ENCODE measurements at regions not wholly inside any gene's neighbourhood (a gene's known extent, or its start where the extent isn't known, plus 50 kb on each side); places are given as distances from the start of the nearest gene placed in this dataset.

DNA sequence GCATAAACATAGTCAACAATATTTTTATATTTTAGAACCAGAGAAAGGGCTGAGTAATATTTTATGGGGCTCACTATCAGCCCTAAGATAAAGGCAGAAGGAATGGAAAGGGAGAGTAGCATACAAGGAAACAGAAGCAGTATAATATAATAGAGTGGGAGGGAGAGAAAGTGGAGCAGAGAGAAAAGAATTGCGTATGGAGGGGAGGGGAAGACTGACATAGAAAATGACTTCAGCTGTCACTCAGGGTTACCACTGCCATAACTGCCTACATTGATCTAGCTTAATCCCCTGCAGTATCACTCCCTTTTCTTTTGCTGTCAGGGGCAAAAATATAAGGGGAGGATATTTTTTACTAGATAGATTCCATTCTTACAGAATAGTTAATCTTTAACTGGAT is 1133.5 kb upstream of the MAP3K7 start:
- no peak overlapping the region for H3K4me3 ChIP-seq (ENCODE audit: low read depth, low read length)
- intact Hi-C loops (cut with micrococcal nuclease; ENCODE audit: unreplicated experiment) = no loop called here
- H3K9me3 Mint-ChIP-seq (ENCODE audit: unreplicated experiment) = no peaks in the 10 kb centered on the region
- BruUV-seq (replicated peaks) = no TSS peak
- H3K4me1 Mint-ChIP-seq (ENCODE audit: low read depth, unreplicated experiment) = no peaks in the 10 kb centered on the region
- H3K36me3 ChIP-seq (ENCODE audit: control insufficient read depth, insufficient read depth, low read length) = no peaks in the 10 kb centered on the region
- H3K4me1 ChIP-seq = no peaks in the 10 kb centered on the region
- TF ChIP-seq, protein P1, sequence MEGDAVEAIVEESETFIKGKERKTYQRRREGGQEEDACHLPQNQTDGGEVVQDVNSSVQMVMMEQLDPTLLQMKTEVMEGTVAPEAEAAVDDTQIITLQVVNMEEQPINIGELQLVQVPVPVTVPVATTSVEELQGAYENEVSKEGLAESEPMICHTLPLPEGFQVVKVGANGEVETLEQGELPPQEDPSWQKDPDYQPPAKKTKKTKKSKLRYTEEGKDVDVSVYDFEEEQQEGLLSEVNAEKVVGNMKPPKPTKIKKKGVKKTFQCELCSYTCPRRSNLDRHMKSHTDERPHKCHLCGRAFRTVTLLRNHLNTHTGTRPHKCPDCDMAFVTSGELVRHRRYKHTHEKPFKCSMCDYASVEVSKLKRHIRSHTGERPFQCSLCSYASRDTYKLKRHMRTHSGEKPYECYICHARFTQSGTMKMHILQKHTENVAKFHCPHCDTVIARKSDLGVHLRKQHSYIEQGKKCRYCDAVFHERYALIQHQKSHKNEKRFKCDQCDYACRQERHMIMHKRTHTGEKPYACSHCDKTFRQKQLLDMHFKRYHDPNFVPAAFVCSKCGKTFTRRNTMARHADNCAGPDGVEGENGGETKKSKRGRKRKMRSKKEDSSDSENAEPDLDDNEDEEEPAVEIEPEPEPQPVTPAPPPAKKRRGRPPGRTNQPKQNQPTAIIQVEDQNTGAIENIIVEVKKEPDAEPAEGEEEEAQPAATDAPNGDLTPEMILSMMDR (IDR thresholded peaks at IDR 0.05; ENCODE audit: insufficient read depth in 1 of 2, low read depth in 1 of 2, low read length in 1 of 2, severe bottlenecking in 1 of 2, unreplicated experiment in 1 of 2) = no peak
- no peak for DNase-seq
- no peak overlapping the region for H3K27ac Mint-ChIP-seq (ENCODE audit: unreplicated experiment)
- no peaks in the 10 kb centered on the region for H3K36me3 Mint-ChIP-seq (ENCODE audit: insufficient read depth, unreplicated experiment)
- H3K27me3 ChIP-seq (replicated peaks; ENCODE audit: control insufficient read depth, insufficient read depth, low read length) = no peaks in the 10 kb centered on the region
- no peak overlapping the region for H3K4me3 Mint-ChIP-seq (ENCODE audit: unreplicated experiment)
- ChIA-PET POLR2A (no interaction called here), CTCF (no interaction called here)
- H3K27me3 Mint-ChIP-seq (ENCODE audit: insufficient read depth, unreplicated experiment) = no peaks in the 10 kb centered on the region
- H3K9me3 ChIP-seq = no peaks in the 10 kb centered on the region

DNA sequence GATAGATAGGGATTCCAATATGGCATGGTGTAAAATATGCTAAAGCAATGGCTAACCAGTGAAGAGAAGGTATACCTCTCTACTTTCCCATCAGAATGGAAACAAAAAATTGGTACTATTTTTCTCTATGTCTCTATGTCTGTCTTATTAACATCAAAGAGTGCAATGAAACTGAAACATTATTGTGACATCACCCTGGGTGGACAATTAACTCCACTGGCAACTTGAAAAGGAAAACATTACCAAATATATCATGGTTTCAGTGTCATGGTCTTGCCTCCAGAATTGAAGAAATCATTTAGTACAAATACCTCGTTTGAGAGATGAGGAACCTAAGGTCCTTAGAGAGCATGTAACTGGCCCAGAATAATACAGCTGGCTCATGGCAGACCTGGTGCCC is 1132.5 kb upstream of the MAP3K7 start:
- Histone ChIP-seq H3K9me3 (no peaks in the 10 kb centered on the region), H3K4me3 (ENCODE audit: low read depth, low read length) (no peak overlapping the region), H3K36me3 (ENCODE audit: control insufficient read depth, insufficient read depth, low read length) (no peaks in the 10 kb centered on the region), H3K27me3 (replicated peaks; ENCODE audit: control insufficient read depth, insufficient read depth, low read length) (no peaks in the 10 kb centered on the region), H3K4me1 (no peaks in the 10 kb centered on the region)
- TF ChIP-seq, protein P1 (IDR thresholded peaks at IDR 0.05; ENCODE audit: insufficient read depth in 1 of 2, low read depth in 1 of 2, low read length in 1 of 2, severe bottlenecking in 1 of 2, unreplicated experiment in 1 of 2) = no peak
- no peaks in the 10 kb centered on the region for H3K36me3 Mint-ChIP-seq (ENCODE audit: insufficient read depth, unreplicated experiment)
- ChIA-PET POLR2A (no interaction called here), CTCF (no interaction called here)
- intact Hi-C loops (cut with micrococcal nuclease; ENCODE audit: unreplicated experiment) = no loop called here
- H3K4me3 Mint-ChIP-seq (ENCODE audit: unreplicated experiment) = no peak overlapping the region
- no TSS peak for BruUV-seq (replicated peaks)
- H3K9me3 Mint-ChIP-seq (ENCODE audit: unreplicated experiment) = no peaks in the 10 kb centered on the region
- no peaks in the 10 kb centered on the region for H3K4me1 Mint-ChIP-seq (ENCODE audit: low read depth, unreplicated experiment)
- no peak for DNase-seq
- no peak overlapping the region for H3K27ac Mint-ChIP-seq (ENCODE audit: unreplicated experiment)
- no peaks in the 10 kb centered on the region for H3K27me3 Mint-ChIP-seq (ENCODE audit: insufficient read depth, unreplicated experiment)

DNA sequence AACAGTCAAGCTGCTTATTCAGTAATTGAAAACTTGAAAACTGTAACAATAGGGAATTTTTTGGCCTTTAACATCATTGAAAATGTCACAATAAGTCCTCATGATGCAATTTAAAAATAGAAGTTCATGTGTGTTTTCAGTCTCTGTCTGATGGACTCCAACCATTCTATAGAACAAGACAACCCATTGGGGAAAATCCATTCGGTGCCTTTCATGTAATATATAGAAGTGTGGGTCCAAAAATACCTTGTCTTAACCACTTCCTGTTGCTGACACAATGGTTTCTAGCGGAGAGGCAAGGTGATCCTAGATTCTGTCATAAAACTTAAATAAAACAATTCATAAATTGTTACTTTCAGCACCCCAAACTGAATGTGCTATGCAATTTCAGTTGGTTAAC is 1131.3 kb upstream of the MAP3K7 start:
- BruUV-seq (replicated peaks) = no TSS peak
- Histone ChIP-seq H3K9me3 (no peaks in the 10 kb centered on the region), H3K27me3 (replicated peaks; ENCODE audit: control insufficient read depth, insufficient read depth, low read length) (no peaks in the 10 kb centered on the region), H3K4me3 (ENCODE audit: low read depth, low read length) (no peak overlapping the region), H3K4me1 (no peaks in the 10 kb centered on the region), H3K36me3 (ENCODE audit: control insufficient read depth, insufficient read depth, low read length) (no peaks in the 10 kb centered on the region)
- CTCF ChIA-PET = no interaction called here
- no peaks in the 10 kb centered on the region for H3K27me3 Mint-ChIP-seq (ENCODE audit: insufficient read depth, unreplicated experiment)
- intact Hi-C loops (cut with micrococcal nuclease; ENCODE audit: unreplicated experiment) = no loop called here
- no peaks in the 10 kb centered on the region for H3K9me3 Mint-ChIP-seq (ENCODE audit: unreplicated experiment)
- no peak overlapping the region for H3K27ac Mint-ChIP-seq (ENCODE audit: unreplicated experiment)
- DNase-seq = no peak
- TF ChIP-seq, protein P1 (IDR thresholded peaks at IDR 0.05; ENCODE audit: insufficient read depth in 1 of 2, low read depth in 1 of 2, low read length in 1 of 2, severe bottlenecking in 1 of 2, unreplicated experiment in 1 of 2) = no peak
- no peak overlapping the region for H3K4me3 Mint-ChIP-seq (ENCODE audit: unreplicated experiment)
- POLR2A ChIA-PET = no interaction called here
- no peaks in the 10 kb centered on the region for H3K36me3 Mint-ChIP-seq (ENCODE audit: insufficient read depth, unreplicated experiment)
- H3K4me1 Mint-ChIP-seq (ENCODE audit: low read depth, unreplicated experiment) = no peaks in the 10 kb centered on the region

All from Caco-2 (cell line).